ENCODE measurements at regions not wholly inside any gene's neighbourhood (a gene's known extent, or its start where the extent isn't known, plus 50 kb on each side); places are given as distances from the start of the nearest gene placed in this dataset.
"Not testable (repeated sequence)": the region's sequence is repeated elsewhere in the genome, so short reads cannot be mapped to it uniquely, and the experiment has no call there.

DNA sequence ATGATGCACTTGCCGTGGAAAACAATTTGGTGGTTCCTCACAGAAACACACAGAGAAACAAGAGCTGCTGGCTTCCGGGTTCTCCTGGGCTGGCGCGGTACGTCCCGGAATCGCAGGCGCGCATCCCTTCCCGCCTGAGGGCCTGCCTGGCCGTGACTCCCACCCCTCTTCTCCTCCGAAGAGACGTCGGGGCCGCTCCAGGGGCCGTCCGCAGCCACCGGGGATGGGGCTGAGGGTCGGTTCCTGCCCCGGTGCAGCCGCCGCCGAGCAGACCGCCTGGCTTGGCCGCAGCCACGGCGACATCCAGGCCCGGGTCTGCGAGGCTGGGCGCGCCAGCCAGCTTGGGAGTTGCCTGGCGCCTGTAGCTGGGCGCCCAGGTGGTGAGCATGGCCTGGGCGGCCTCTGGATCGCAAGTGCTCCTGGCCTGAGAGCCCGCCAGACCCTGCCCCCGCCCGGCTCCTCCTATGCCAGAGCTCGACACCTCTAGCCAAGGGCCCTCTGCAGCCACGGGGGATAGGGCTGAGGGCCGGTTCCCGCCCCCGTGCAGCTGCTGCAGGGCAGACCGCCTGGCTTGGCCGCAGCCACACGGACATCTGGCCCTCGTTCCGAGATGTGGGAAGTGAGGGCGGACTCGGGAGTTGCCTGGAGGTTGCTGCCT is 1647.5 kb downstream of the SPATA31A7 start:
- TF ChIP-seq, protein P1, sequence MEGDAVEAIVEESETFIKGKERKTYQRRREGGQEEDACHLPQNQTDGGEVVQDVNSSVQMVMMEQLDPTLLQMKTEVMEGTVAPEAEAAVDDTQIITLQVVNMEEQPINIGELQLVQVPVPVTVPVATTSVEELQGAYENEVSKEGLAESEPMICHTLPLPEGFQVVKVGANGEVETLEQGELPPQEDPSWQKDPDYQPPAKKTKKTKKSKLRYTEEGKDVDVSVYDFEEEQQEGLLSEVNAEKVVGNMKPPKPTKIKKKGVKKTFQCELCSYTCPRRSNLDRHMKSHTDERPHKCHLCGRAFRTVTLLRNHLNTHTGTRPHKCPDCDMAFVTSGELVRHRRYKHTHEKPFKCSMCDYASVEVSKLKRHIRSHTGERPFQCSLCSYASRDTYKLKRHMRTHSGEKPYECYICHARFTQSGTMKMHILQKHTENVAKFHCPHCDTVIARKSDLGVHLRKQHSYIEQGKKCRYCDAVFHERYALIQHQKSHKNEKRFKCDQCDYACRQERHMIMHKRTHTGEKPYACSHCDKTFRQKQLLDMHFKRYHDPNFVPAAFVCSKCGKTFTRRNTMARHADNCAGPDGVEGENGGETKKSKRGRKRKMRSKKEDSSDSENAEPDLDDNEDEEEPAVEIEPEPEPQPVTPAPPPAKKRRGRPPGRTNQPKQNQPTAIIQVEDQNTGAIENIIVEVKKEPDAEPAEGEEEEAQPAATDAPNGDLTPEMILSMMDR (conservative IDR thresholded peaks at IDR 0.05 in 1 of 2, IDR thresholded peaks at IDR 0.05 in 1 of 2; ENCODE audit: low read depth in 1 of 2, low read length in 2 of 2), result not testable (repeated sequence)
- peak; percentile 43 for TF ChIP-seq EZH2 (IDR thresholded peaks at IDR 0.05; ENCODE audit: low read length, missing control alignments)

Measured in fibroblast of lung (primary cell).